ENCODE measurements at regions not wholly inside any gene's neighbourhood (a gene's known extent, or its start where the extent isn't known, plus 50 kb on each side); places are given as distances from the start of the nearest gene placed in this dataset.

DNA sequence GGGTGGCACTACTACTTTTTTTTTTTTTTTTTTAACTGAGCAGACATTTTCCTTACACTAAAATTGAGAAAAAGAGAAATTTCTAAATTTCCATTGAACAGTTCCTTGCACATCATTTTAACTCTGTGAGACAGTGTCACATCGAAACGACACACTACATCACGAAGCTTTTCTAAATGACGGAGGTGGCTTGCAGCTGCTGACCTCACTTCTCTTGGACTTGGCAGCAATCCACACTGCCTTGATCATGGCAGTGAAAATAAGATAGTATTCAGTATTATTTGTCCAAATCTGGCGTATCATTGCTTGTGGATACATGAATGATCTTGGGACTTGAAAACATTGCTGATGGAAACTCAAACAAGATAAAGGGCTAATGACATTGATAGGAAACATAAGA lies 80.3 kb upstream of the CYYR1 start:
- DNase-seq (ENCODE audit: low read depth) = no peak

GRCh38 chr21:26652854-26653253 lies 79.8 kb upstream of the CYYR1 start:
- no peak for DNase-seq (ENCODE audit: low read depth)

DNA sequence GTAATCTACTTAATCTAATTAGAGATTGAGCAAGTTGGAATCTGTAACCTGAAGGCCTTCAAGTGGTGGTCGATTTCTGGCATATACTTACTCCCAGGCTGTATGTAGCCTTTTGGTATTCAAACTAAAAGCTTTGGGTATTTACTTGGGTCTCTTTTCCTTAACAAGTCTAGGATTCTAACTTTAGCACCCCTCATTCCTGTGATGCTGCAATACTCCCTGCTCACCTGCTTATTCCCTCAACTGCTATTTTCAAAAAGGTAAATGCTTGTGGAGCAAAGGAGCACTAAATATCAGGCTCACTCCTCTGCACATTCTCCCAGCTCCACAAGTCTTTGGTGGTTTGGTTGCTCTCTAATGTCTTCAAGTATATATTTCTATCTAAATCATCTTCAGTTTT lies 68.0 kb upstream of the CYYR1 start:
- DNase-seq (ENCODE audit: low read depth) = no peak

- DNase-seq (ENCODE audit: low read depth) = no peak
These were observed 64.2 kb upstream of the CYYR1 start for GRCh38 chr21:26637201-26637745.

DNA sequence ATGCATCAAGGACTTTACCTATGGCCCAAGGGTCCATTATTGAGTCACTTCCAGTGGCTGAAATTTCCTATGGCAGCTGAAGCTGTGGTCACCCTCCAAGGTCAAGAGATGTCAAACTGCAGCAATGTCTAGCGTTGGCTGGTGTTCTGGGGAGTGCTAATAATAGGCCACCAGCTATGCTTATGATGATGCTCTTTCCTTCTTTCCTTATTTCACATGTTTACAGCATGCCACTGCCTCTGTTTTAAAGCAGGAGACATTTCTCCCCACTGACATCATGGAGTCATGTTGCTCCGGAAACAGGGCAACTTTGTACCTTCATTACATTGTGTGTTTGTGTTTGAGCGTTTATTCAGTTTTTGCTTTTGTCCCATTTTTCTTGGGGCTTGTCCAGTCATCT lies 62.6 kb upstream of the CYYR1 start:
- no peak for DNase-seq (ENCODE audit: low read depth)

- DNase-seq (ENCODE audit: low read depth) = no peak
These were observed 59.6 kb upstream of the CYYR1 start for GRCh38 chr21:26632691-26633090.

- no peak for DNase-seq (ENCODE audit: low read depth)
These were observed 53.1 kb upstream of the CYYR1 start for GRCh38 chr21:26626187-26626586.

DNA sequence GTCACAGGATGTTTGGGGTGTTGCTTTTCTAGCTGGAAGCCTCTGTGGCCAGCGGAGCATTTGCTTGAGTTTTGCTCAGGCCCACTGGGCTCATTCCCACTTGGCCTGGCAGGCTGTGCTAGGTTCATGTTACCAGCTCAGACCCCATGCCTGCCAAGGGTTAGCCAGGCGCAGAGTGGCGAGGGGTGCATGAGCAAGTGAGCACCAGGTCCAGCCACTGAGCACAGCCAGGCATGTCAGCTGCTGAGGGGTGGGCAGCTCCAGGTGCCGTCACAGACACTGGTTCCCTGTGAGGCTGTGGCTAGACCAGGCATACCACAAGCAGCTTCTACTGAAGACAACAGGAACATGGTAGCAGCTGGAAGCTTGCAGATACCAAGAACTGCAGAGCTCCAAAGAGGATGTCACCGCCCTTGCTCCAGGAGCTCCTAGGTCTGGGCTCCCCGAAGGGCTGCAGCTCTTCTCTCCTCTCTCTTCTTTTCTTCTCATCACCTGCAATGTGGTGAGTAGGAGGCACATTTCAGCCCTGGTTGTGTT lies 52.0 kb upstream of the CYYR1 start:
- no peak for DNase-seq (ENCODE audit: low read depth)
